ENCODE measurements at regions not wholly inside any gene's neighbourhood (a gene's known extent, or its start where the extent isn't known, plus 50 kb on each side); places are given as distances from the start of the nearest gene placed in this dataset.
A peak's percentile ranks its signal among the peaks of the same experiment; 100 is the strongest.

- H3K36me3 Mint-ChIP-seq (ENCODE audit: low read depth): peaks cover 1% of the 10 kb centered on the region
Measured at GRCh38 chr5:125412561-125413495, 666.4 kb upstream of the ZNF608 start.

GRCh38 chr5:125413496-125414274 is 667.2 kb upstream of the ZNF608 start:
- Mint-ChIP-seq H3K9me3 (no peaks in the 10 kb centered on the region), H3K36me3 (ENCODE audit: low read depth) (peaks cover 3% of the 10 kb centered on the region), H3K4me1 (peaks cover 87% of the 10 kb centered on the region), H3K27me3 (ENCODE audit: low read depth) (no peaks in the 10 kb centered on the region), H3K27ac (ENCODE audit: unreplicated experiment) (peak overlapping the region; percentile 90), H3K4me3 (peak overlapping the region; percentile 54)
- TF ChIP-seq, protein P1, sequence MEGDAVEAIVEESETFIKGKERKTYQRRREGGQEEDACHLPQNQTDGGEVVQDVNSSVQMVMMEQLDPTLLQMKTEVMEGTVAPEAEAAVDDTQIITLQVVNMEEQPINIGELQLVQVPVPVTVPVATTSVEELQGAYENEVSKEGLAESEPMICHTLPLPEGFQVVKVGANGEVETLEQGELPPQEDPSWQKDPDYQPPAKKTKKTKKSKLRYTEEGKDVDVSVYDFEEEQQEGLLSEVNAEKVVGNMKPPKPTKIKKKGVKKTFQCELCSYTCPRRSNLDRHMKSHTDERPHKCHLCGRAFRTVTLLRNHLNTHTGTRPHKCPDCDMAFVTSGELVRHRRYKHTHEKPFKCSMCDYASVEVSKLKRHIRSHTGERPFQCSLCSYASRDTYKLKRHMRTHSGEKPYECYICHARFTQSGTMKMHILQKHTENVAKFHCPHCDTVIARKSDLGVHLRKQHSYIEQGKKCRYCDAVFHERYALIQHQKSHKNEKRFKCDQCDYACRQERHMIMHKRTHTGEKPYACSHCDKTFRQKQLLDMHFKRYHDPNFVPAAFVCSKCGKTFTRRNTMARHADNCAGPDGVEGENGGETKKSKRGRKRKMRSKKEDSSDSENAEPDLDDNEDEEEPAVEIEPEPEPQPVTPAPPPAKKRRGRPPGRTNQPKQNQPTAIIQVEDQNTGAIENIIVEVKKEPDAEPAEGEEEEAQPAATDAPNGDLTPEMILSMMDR (conservative IDR thresholded peaks at IDR 0.05): no peak
- no peak for DNase-seq (ENCODE audit: low read depth, low spot score)

More at GRCh38 chr5:125412561-125413495, 666.4 kb upstream of the ZNF608 start:
- Mint-ChIP-seq H3K4me1 (peaks cover 91% of the 10 kb centered on the region), H3K4me3 (peak overlapping the region; percentile 54), H3K27me3 (ENCODE audit: low read depth) (no peaks in the 10 kb centered on the region), H3K27ac (ENCODE audit: unreplicated experiment) (peak overlapping the region; percentile 90), H3K9me3 (no peaks in the 10 kb centered on the region)
- DNase-seq (ENCODE audit: low read depth, low spot score): peak; percentile 60
- TF ChIP-seq, protein P1 (conservative IDR thresholded peaks at IDR 0.05): peak; percentile 48

- DNase-seq (ENCODE audit: low read depth, low spot score): no peak
- peaks cover 3% of the 10 kb centered on the region for H3K36me3 Mint-ChIP-seq (ENCODE audit: low read depth)
- peaks cover 2% of the 10 kb centered on the region for H3K9me3 Mint-ChIP-seq
- H3K27ac Mint-ChIP-seq (ENCODE audit: unreplicated experiment): no peak overlapping the region
- H3K27me3 Mint-ChIP-seq (ENCODE audit: low read depth): no peaks in the 10 kb centered on the region
- no peak overlapping the region for H3K4me3 Mint-ChIP-seq
- H3K4me1 Mint-ChIP-seq: peaks cover 73% of the 10 kb centered on the region
- TF ChIP-seq, protein P1 (conservative IDR thresholded peaks at IDR 0.05): no peak
Measured at GRCh38 chr5:125415126-125415525, 668.7 kb upstream of the ZNF608 start.

- Mint-ChIP-seq H3K9me3 (peaks cover 2% of the 10 kb centered on the region), H3K4me1 (peaks cover 65% of the 10 kb centered on the region), H3K27ac (ENCODE audit: unreplicated experiment) (peak overlapping the region; percentile 32), H3K36me3 (ENCODE audit: low read depth) (peaks cover 3% of the 10 kb centered on the region), H3K4me3 (no peak overlapping the region), H3K27me3 (ENCODE audit: low read depth) (no peaks in the 10 kb centered on the region)
- no peak for DNase-seq (ENCODE audit: low read depth, low spot score)
- TF ChIP-seq, protein P1 (conservative IDR thresholded peaks at IDR 0.05): no peak
Measured at GRCh38 chr5:125416055-125416454, 669.6 kb upstream of the ZNF608 start.

DNA sequence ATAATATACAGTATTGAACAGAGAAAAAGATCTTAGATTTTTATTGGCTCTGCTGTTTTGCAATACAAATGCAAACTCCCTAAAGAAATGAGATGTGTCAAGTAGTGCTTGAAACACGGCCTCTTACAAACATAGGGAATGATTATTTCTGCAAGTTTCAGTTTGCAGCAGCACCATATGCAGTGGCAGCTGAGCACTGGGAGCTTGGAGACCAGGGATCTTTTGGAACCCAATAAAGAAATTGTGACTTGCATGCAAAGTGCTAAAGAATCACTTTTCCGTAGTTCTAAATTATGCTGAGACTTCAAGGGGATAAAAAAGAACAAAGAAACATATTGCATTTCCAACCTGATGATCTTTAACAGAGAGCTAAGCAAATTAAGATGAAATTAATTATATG is 674.6 kb upstream of the ZNF608 start:
- no peaks in the 10 kb centered on the region for H3K27me3 Mint-ChIP-seq (ENCODE audit: low read depth)
- H3K4me1 Mint-ChIP-seq: peaks cover 53% of the 10 kb centered on the region
- no peak overlapping the region for H3K4me3 Mint-ChIP-seq
- H3K9me3 Mint-ChIP-seq: peaks cover 2% of the 10 kb centered on the region
- no peak for DNase-seq (ENCODE audit: low read depth, low spot score)
- H3K27ac Mint-ChIP-seq (ENCODE audit: unreplicated experiment): no peak overlapping the region
- H3K36me3 Mint-ChIP-seq (ENCODE audit: low read depth): peaks cover 3% of the 10 kb centered on the region
- TF ChIP-seq, protein P1 (conservative IDR thresholded peaks at IDR 0.05): no peak

Measured in neural crest cell (in vitro differentiated cells).